ENCODE measurements at regions not wholly inside any gene's neighbourhood (a gene's known extent, or its start where the extent isn't known, plus 50 kb on each side); places are given as distances from the start of the nearest gene placed in this dataset.

- H3K36me3 ChIP-seq, result no peaks in the 10 kb centered on the region
- no peak overlapping the region for H3K27ac ChIP-seq
- H3K27me3 ChIP-seq, result no peaks in the 10 kb centered on the region
- TF ChIP-seq CTCF (IDR thresholded peaks at IDR 0.05), result no peak
- no peaks in the 10 kb centered on the region for H3K9me3 ChIP-seq
- no peaks in the 10 kb centered on the region for H3K4me1 ChIP-seq (ENCODE audit: control insufficient read depth in 1 of 2, insufficient read depth in 1 of 2, low read depth in 1 of 2, low read length in 1 of 2)
- no peak overlapping the region for H3K4me3 ChIP-seq (ENCODE audit: low read depth in 1 of 2, low read length in 1 of 2)
These were observed 404.5 kb downstream of the INHBA start for GRCh38 chr7:41298409-41298808.

- TF ChIP-seq CTCF (IDR thresholded peaks at IDR 0.05), result no peak
- no peak overlapping the region for H3K27ac ChIP-seq
- no peaks in the 10 kb centered on the region for H3K9me3 ChIP-seq
- no peaks in the 10 kb centered on the region for H3K36me3 ChIP-seq
- H3K4me1 ChIP-seq (ENCODE audit: control insufficient read depth in 1 of 2, insufficient read depth in 1 of 2, low read depth in 1 of 2, low read length in 1 of 2), result no peaks in the 10 kb centered on the region
- H3K4me3 ChIP-seq (ENCODE audit: low read depth in 1 of 2, low read length in 1 of 2), result no peak overlapping the region
- no peaks in the 10 kb centered on the region for H3K27me3 ChIP-seq
These were observed 405.7 kb downstream of the INHBA start for GRCh38 chr7:41297166-41297565.

- no peak overlapping the region for H3K4me3 ChIP-seq (ENCODE audit: low read depth in 1 of 2, low read length in 1 of 2)
- no peaks in the 10 kb centered on the region for H3K27me3 ChIP-seq
- H3K27ac ChIP-seq, result no peak overlapping the region
- H3K9me3 ChIP-seq, result no peaks in the 10 kb centered on the region
- H3K36me3 ChIP-seq, result no peaks in the 10 kb centered on the region
- H3K4me1 ChIP-seq (ENCODE audit: control insufficient read depth in 1 of 2, insufficient read depth in 1 of 2, low read depth in 1 of 2, low read length in 1 of 2), result no peaks in the 10 kb centered on the region
- no peak for TF ChIP-seq CTCF (IDR thresholded peaks at IDR 0.05)
These were observed 407.5 kb downstream of the INHBA start for GRCh38 chr7:41295455-41295815.

GRCh38 chr7:41294556-41295454, 408.1 kb downstream of the INHBA start:
- Histone ChIP-seq H3K27me3 (no peaks in the 10 kb centered on the region), H3K4me1 (ENCODE audit: control insufficient read depth in 1 of 2, insufficient read depth in 1 of 2, low read depth in 1 of 2, low read length in 1 of 2) (no peaks in the 10 kb centered on the region), H3K4me3 (ENCODE audit: low read depth in 1 of 2, low read length in 1 of 2) (no peak overlapping the region), H3K27ac (no peak overlapping the region), H3K9me3 (no peaks in the 10 kb centered on the region), H3K36me3 (no peaks in the 10 kb centered on the region)
- no peak for TF ChIP-seq CTCF (IDR thresholded peaks at IDR 0.05)

- Histone ChIP-seq H3K27ac (no peak overlapping the region), H3K36me3 (no peaks in the 10 kb centered on the region), H3K4me1 (ENCODE audit: control insufficient read depth in 1 of 2, insufficient read depth in 1 of 2, low read depth in 1 of 2, low read length in 1 of 2) (no peaks in the 10 kb centered on the region), H3K27me3 (no peaks in the 10 kb centered on the region), H3K9me3 (no peaks in the 10 kb centered on the region), H3K4me3 (ENCODE audit: low read depth in 1 of 2, low read length in 1 of 2) (no peak overlapping the region)
- TF ChIP-seq CTCF (IDR thresholded peaks at IDR 0.05), result no peak
These were observed 410.4 kb downstream of the INHBA start for GRCh38 chr7:41292487-41292886.
